ENCODE measurements at regions not wholly inside any gene's neighbourhood (a gene's known extent, or its start where the extent isn't known, plus 50 kb on each side); places are given as distances from the start of the nearest gene placed in this dataset.

- H2AFZ ChIP-seq (ENCODE audit: low read depth, low read length) = no peak overlapping the region
- no peaks in the 10 kb centered on the region for H3K9me3 ChIP-seq (ENCODE audit: low read length)
- no peaks in the 10 kb centered on the region for H3K27me3 ChIP-seq (ENCODE audit: insufficient read depth, low read length)
- H3K36me3 ChIP-seq (ENCODE audit: insufficient read depth, low read length) = no peaks in the 10 kb centered on the region
- H3K4me1 ChIP-seq (ENCODE audit: insufficient read depth, low read length) = no peaks in the 10 kb centered on the region
- no peak overlapping the region for H3K4me3 ChIP-seq (ENCODE audit: low read length)
Measured at GRCh38 chr13:34545461-34545860, 396.6 kb upstream of the NBEA start.

- H3K27me3 ChIP-seq (ENCODE audit: insufficient read depth, low read length) = no peaks in the 10 kb centered on the region
- no peaks in the 10 kb centered on the region for H3K36me3 ChIP-seq (ENCODE audit: insufficient read depth, low read length)
- no peak overlapping the region for H3K4me3 ChIP-seq (ENCODE audit: low read length)
- H3K4me1 ChIP-seq (ENCODE audit: insufficient read depth, low read length) = no peaks in the 10 kb centered on the region
- no peaks in the 10 kb centered on the region for H3K9me3 ChIP-seq (ENCODE audit: low read length)
- no peak overlapping the region for H2AFZ ChIP-seq (ENCODE audit: low read depth, low read length)
Measured at GRCh38 chr13:34546344-34547250, 395.5 kb upstream of the NBEA start.

DNA sequence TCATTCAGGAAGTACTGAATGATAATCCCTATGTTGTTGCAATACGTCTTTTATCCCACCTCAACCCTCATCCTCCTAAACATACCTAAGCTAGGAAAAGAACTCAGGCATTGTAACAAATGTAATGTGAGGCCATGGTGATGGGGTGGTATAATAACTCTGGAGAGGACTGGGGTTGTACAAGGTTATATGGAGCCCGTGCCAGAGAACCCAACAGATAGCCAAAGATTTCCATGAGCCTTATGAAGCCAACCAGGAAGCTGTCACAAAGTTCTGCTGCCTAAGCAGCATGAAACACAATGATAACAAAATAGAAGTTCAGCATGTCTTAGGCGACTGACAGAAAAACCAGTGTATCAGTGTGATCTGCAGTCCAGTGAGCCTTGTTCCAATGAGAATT, 394.1 kb upstream of the NBEA start:
- no peak overlapping the region for H3K4me3 ChIP-seq (ENCODE audit: low read length)
- no peak overlapping the region for H2AFZ ChIP-seq (ENCODE audit: low read depth, low read length)
- no peaks in the 10 kb centered on the region for H3K9me3 ChIP-seq (ENCODE audit: low read length)
- no peaks in the 10 kb centered on the region for H3K27me3 ChIP-seq (ENCODE audit: insufficient read depth, low read length)
- no peaks in the 10 kb centered on the region for H3K4me1 ChIP-seq (ENCODE audit: insufficient read depth, low read length)
- no peaks in the 10 kb centered on the region for H3K36me3 ChIP-seq (ENCODE audit: insufficient read depth, low read length)

DNA sequence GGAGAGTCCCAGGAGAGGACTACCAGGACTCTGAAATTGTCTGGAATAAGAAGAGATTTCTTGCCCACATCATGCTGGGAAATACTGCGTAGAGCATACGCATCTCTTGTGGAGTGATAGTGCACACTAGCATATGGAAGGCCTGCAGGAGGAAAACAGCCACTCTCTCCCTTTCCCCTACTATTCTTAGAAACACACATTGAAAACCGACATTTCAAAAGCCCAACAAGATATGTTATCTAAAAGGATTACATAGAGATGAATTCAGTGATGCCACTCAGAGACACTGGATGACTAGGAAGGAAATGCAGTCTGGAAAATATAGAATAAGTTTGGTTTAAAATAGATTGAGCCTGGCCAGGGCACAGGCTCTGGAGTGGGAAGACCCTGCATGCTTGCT, 388.7 kb upstream of the NBEA start:
- Histone ChIP-seq H3K27me3 (ENCODE audit: insufficient read depth, low read length) (no peaks in the 10 kb centered on the region), H2AFZ (ENCODE audit: low read depth, low read length) (no peak overlapping the region), H3K4me1 (ENCODE audit: insufficient read depth, low read length) (no peaks in the 10 kb centered on the region), H3K36me3 (ENCODE audit: insufficient read depth, low read length) (no peaks in the 10 kb centered on the region), H3K4me3 (ENCODE audit: low read length) (no peak overlapping the region), H3K9me3 (ENCODE audit: low read length) (no peaks in the 10 kb centered on the region)

GRCh38 chr13:34555988-34556387, 386.1 kb upstream of the NBEA start:
- no peaks in the 10 kb centered on the region for H3K27me3 ChIP-seq (ENCODE audit: insufficient read depth, low read length)
- no peak overlapping the region for H2AFZ ChIP-seq (ENCODE audit: low read depth, low read length)
- no peaks in the 10 kb centered on the region for H3K4me1 ChIP-seq (ENCODE audit: insufficient read depth, low read length)
- H3K36me3 ChIP-seq (ENCODE audit: insufficient read depth, low read length) = no peaks in the 10 kb centered on the region
- no peaks in the 10 kb centered on the region for H3K9me3 ChIP-seq (ENCODE audit: low read length)
- H3K4me3 ChIP-seq (ENCODE audit: low read length) = no peak overlapping the region

- Histone ChIP-seq H3K9me3 (ENCODE audit: low read length) (no peaks in the 10 kb centered on the region), H3K36me3 (ENCODE audit: insufficient read depth, low read length) (no peaks in the 10 kb centered on the region), H3K4me3 (ENCODE audit: low read length) (no peak overlapping the region), H3K4me1 (ENCODE audit: insufficient read depth, low read length) (no peaks in the 10 kb centered on the region), H2AFZ (ENCODE audit: low read depth, low read length) (no peak overlapping the region), H3K27me3 (ENCODE audit: insufficient read depth, low read length) (no peaks in the 10 kb centered on the region)
Measured at GRCh38 chr13:34561033-34561432, 381.0 kb upstream of the NBEA start.

DNA sequence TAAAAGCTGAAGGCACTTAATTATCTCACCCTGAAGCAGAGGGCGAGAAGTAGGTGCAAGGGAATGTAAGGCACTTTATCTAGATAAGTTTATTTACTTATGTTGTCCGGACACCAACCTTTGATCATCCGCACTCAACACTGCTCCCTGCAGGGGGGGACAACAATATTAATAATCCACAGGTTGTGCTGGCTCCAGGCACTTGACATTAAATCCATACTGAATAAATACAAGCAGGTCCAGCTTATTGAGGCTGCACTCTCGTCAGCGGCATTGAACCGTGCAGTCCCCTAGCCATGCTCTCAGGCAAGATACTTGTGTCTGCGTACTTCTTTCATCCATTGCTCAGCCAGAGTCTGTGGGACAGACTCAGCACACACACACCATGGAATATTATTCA, 374.5 kb upstream of the NBEA start:
- H3K4me1 ChIP-seq (ENCODE audit: insufficient read depth, low read length) = no peaks in the 10 kb centered on the region
- no peaks in the 10 kb centered on the region for H3K27me3 ChIP-seq (ENCODE audit: insufficient read depth, low read length)
- H3K9me3 ChIP-seq (ENCODE audit: low read length) = no peaks in the 10 kb centered on the region
- no peak overlapping the region for H2AFZ ChIP-seq (ENCODE audit: low read depth, low read length)
- H3K36me3 ChIP-seq (ENCODE audit: insufficient read depth, low read length) = no peaks in the 10 kb centered on the region
- no peak overlapping the region for H3K4me3 ChIP-seq (ENCODE audit: low read length)

DNA sequence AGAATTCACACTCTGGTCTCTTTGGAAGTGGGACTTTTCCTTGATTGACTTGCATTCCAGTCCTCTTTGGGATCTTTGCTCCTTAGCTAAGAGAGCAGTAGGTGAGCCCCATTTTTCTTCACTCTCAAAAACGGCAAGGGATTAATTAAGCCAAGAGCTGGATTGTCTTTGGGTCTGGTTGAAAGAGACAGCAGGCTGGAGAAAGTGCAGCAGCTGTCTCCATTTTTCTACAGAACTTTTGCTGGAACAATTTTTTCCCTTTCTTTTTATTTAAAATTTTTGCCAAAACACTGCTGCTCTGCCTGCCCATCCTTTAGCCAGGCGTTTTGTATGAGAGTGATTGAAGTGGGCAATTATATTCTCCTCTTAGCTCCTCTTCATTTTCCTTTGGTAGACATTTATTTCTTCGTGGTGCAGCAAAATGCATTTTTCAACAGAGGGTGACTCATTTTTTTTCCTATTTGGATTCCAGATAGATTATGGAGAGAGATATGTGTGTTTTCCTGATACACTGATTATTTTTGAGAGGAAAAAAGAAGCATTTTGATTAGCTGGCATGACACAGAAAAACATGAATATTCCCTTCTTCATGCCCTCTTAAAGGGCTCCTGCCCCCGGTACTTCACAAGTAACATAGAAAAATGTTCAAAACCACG, 371.2 kb upstream of the NBEA start:
- no peak overlapping the region for H2AFZ ChIP-seq (ENCODE audit: low read depth, low read length)
- H3K9me3 ChIP-seq (ENCODE audit: low read length) = no peaks in the 10 kb centered on the region
- H3K4me1 ChIP-seq (ENCODE audit: insufficient read depth, low read length) = no peaks in the 10 kb centered on the region
- H3K36me3 ChIP-seq (ENCODE audit: insufficient read depth, low read length) = no peaks in the 10 kb centered on the region
- no peak overlapping the region for H3K4me3 ChIP-seq (ENCODE audit: low read length)
- no peaks in the 10 kb centered on the region for H3K27me3 ChIP-seq (ENCODE audit: insufficient read depth, low read length)

DNA sequence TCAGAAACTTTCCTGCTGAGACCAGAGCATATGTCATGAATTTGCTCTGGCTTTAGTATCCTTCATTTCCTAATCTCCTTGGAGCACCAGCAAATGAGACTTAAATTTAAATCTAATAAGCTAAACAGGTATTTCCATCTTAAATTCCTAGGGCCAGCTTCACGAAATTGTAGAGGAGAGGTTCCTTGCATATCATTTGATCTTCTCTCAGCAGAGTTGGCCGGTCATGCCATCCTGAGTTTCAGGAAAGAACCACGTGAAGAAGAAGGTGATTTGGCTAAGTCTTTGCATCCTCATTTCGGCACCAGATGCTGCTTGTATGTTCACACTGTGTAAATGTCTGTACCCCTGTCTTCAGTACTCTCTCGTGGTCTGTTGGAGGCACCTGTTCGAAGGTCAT, 370.4 kb upstream of the NBEA start:
- H3K36me3 ChIP-seq (ENCODE audit: insufficient read depth, low read length) = no peaks in the 10 kb centered on the region
- H3K9me3 ChIP-seq (ENCODE audit: low read length) = no peaks in the 10 kb centered on the region
- no peak overlapping the region for H3K4me3 ChIP-seq (ENCODE audit: low read length)
- no peaks in the 10 kb centered on the region for H3K27me3 ChIP-seq (ENCODE audit: insufficient read depth, low read length)
- no peaks in the 10 kb centered on the region for H3K4me1 ChIP-seq (ENCODE audit: insufficient read depth, low read length)
- H2AFZ ChIP-seq (ENCODE audit: low read depth, low read length) = no peak overlapping the region

GRCh38 chr13:34577051-34577450, 365.0 kb upstream of the NBEA start:
- Histone ChIP-seq H3K4me3 (ENCODE audit: low read length) (no peak overlapping the region), H2AFZ (ENCODE audit: low read depth, low read length) (no peak overlapping the region), H3K36me3 (ENCODE audit: insufficient read depth, low read length) (no peaks in the 10 kb centered on the region), H3K27me3 (ENCODE audit: insufficient read depth, low read length) (no peaks in the 10 kb centered on the region), H3K4me1 (ENCODE audit: insufficient read depth, low read length) (no peaks in the 10 kb centered on the region), H3K9me3 (ENCODE audit: low read length) (no peaks in the 10 kb centered on the region)

- H3K4me1 ChIP-seq (ENCODE audit: insufficient read depth, low read length) = no peaks in the 10 kb centered on the region
- H2AFZ ChIP-seq (ENCODE audit: low read depth, low read length) = no peak overlapping the region
- no peak overlapping the region for H3K4me3 ChIP-seq (ENCODE audit: low read length)
- H3K27me3 ChIP-seq (ENCODE audit: insufficient read depth, low read length) = no peaks in the 10 kb centered on the region
- no peaks in the 10 kb centered on the region for H3K9me3 ChIP-seq (ENCODE audit: low read length)
- no peaks in the 10 kb centered on the region for H3K36me3 ChIP-seq (ENCODE audit: insufficient read depth, low read length)
Measured at GRCh38 chr13:34578471-34578870, 363.6 kb upstream of the NBEA start.

DNA sequence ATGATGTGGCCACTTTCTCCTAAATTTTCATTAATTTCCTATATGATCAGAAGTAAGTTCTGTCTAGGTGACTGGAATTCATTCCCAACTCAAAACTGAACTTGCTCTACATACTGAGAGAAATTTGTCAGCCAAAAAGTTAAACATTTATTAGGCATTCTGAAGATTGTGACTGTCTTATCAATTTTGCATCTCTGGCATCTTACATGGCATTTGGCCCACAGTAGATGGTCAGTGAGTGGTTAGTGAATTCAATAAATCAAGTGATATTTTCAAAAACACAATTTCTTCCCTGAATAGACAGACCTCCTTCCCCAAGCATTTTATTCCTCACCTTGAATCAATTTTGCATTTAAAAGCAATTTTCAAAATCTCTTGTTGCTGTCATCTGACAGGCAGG, 363.2 kb upstream of the NBEA start:
- H2AFZ ChIP-seq (ENCODE audit: low read depth, low read length) = no peak overlapping the region
- H3K27me3 ChIP-seq (ENCODE audit: insufficient read depth, low read length) = no peaks in the 10 kb centered on the region

DNA sequence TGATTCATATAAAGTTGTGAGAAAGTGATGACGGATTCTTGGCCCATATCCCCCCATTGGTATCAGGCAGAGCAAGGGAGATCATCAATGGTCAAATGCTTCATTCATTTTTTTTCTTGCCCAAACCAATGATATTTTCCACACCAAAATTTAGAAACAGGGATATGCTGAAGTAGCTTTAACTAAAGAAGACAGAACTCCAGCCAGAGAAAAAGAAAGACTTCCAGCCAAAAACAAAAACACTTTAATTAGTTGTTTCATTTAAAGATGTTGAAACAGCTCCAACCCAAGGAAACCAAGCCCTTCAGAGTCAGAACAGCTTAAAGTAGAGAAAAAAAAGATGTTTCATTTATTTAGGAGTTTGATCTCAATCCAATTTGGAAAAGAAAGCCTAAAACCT, 358.9 kb upstream of the NBEA start:
- H3K4me1 ChIP-seq (ENCODE audit: insufficient read depth, low read length) = no peaks in the 10 kb centered on the region
- H3K27me3 ChIP-seq (ENCODE audit: insufficient read depth, low read length) = no peaks in the 10 kb centered on the region
- no peaks in the 10 kb centered on the region for H3K36me3 ChIP-seq (ENCODE audit: insufficient read depth, low read length)
- H3K4me3 ChIP-seq (ENCODE audit: low read length) = no peak overlapping the region
- no peaks in the 10 kb centered on the region for H3K9me3 ChIP-seq (ENCODE audit: low read length)
- no peak overlapping the region for H2AFZ ChIP-seq (ENCODE audit: low read depth, low read length)

More for the DNA sequence above, 363.2 kb upstream of the NBEA start:
- H3K4me1 ChIP-seq (ENCODE audit: insufficient read depth, low read length) = no peaks in the 10 kb centered on the region
- no peaks in the 10 kb centered on the region for H3K36me3 ChIP-seq (ENCODE audit: insufficient read depth, low read length)
- no peak overlapping the region for H3K4me3 ChIP-seq (ENCODE audit: low read length)
- H3K9me3 ChIP-seq (ENCODE audit: low read length) = no peaks in the 10 kb centered on the region

Data from neuron (in vitro differentiated cells).